GM23338 (cell line): ENCODE measurements at regions not wholly inside any gene's neighbourhood (a gene's known extent, or its start where the extent isn't known, plus 50 kb on each side); places are given as distances from the start of the nearest gene placed in this dataset.

Source experiments
- ATAC-seq: fragments of 200-7000 bp; cut with Tn5 transposase; 3 replicates; pipeline ENCODE4 v1.9.1; 2020
- DNase-seq: peaks from one replicate; pipeline ENCODE4 v3.0.0-alpha.2; 2015; ENCODE audit warnings: low spot score
- H2AFZ ChIP-seq: fragments of 200-600 bp; sonication (generic); 2 replicates; pipeline ENCODE4 v1.8.0; 2016; ENCODE audit warnings: antibody characterized with exemption, mild to moderate bottlenecking, moderate library complexity
- H3F3A ChIP-seq: fragments of 200-600 bp; sonication (generic); replicated peaks from 2 replicates; pipeline ENCODE4 v1.8.0; 2017; ENCODE audit warnings: antibody characterized with exemption, mixed run types, low read depth
- H3K27ac ChIP-seq: fragments of 200-600 bp; sonication (generic); 2 replicates; pipeline ENCODE4 v1.6.1; 2016; ENCODE audit warnings: low read depth
- H3K27me3 ChIP-seq: fragments of 200-600 bp; sonication (generic); 2 replicates; pipeline ENCODE4 v1.8.0; 2016; ENCODE audit warnings: mild to moderate bottlenecking, mixed run types, moderate library complexity; ENCODE audit not compliant: insufficient read depth
- H3K36me3 ChIP-seq: fragments of 200-600 bp; sonication (generic); 2 replicates; pipeline ENCODE4 v1.8.0; 2016; ENCODE audit warnings: mild to moderate bottlenecking; ENCODE audit not compliant: insufficient read depth
- H3K4me1 ChIP-seq: fragments of 200-600 bp; sonication (generic); 2 replicates; pipeline ENCODE4 v1.8.0; 2016; ENCODE audit warnings: mild to moderate bottlenecking, moderate library complexity; ENCODE audit not compliant: insufficient read depth
- H3K4me2 ChIP-seq: fragments of 200-600 bp; sonication (generic); 2 replicates; pipeline ENCODE4 v1.7.1; 2017; ENCODE audit warnings: mixed run types
- H3K4me3 ChIP-seq: fragments of 200-600 bp; sonication (generic); 2 replicates; pipeline ENCODE4 v1.6.1; 2016; ENCODE audit warnings: mixed run types
- H3K79me2 ChIP-seq: fragments of 200-600 bp; sonication (generic); replicated peaks from 2 replicates; pipeline ENCODE4 v1.8.0; 2017; ENCODE audit warnings: mild to moderate bottlenecking; ENCODE audit not compliant: insufficient read depth
- H3K9me2 ChIP-seq: fragments of 200-600 bp; sonication (generic); 2 replicates; pipeline ENCODE4 v1.8.0; 2017; ENCODE audit not compliant: insufficient read depth
- H4K20me1 ChIP-seq: fragments of 200-600 bp; sonication (generic); replicated peaks from 2 replicates; pipeline ENCODE4 v1.8.0; 2017; ENCODE audit warnings: mild to moderate bottlenecking; ENCODE audit not compliant: insufficient read depth
- H3K27ac Mint-ChIP-seq: 2 replicates; pipeline ENCODE4 v1.8.0; 2020; ENCODE audit warnings: inconsistent platforms, mild to moderate bottlenecking, moderate library complexity, mixed read lengths
- H3K27me3 Mint-ChIP-seq: 3 replicates; pipeline ENCODE4 v1.8.0; 2022; ENCODE audit warnings: low read depth, mild to moderate bottlenecking, moderate library complexity, mixed read lengths, inconsistent platforms; ENCODE audit not compliant: insufficient read depth, poor library complexity
- H3K36me3 Mint-ChIP-seq: 3 replicates; pipeline ENCODE4 v1.8.0; 2021; ENCODE audit warnings: low read depth, mild to moderate bottlenecking, inconsistent platforms, moderate library complexity, mixed read lengths
- H3K4me1 Mint-ChIP-seq: 3 replicates; pipeline ENCODE4 v1.8.0; 2020; ENCODE audit warnings: mild to moderate bottlenecking, inconsistent platforms, mixed read lengths
- H3K4me3 Mint-ChIP-seq: 3 replicates; pipeline ENCODE4 v1.8.0; 2021; ENCODE audit warnings: moderate library complexity, mild to moderate bottlenecking, inconsistent platforms, mixed read lengths
- H3K9me3 Mint-ChIP-seq: 3 replicates; pipeline ENCODE4 v1.8.0; 2020; ENCODE audit warnings: moderate library complexity, mild to moderate bottlenecking, inconsistent platforms, mixed read lengths
- CREB1 ChIP-seq: fragments of 250-450 bp; sonication (Bioruptor Pico); IDR thresholded peaks from 2 replicates; pipeline ENCODE4 v1.5.0; 2020; ENCODE audit warnings: low read depth, mild to moderate bottlenecking, moderate library complexity
- EZH2 ChIP-seq: fragments of 200-600 bp; sonication (generic); IDR thresholded peaks from one replicate; pipeline ENCODE4 v1.8.0; 2017; ENCODE audit warnings: antibody characterized with exemption, mild to moderate bottlenecking, low read depth; ENCODE audit not compliant: unreplicated experiment
- EZH2phosphoT487 ChIP-seq: fragments of 200-600 bp; sonication (generic); IDR thresholded peaks from one replicate; pipeline ENCODE4 v1.8.1; 2018; ENCODE audit warnings: antibody characterized with exemption; ENCODE audit not compliant: unreplicated experiment
- JUNB ChIP-seq: IDR thresholded peaks from one replicate; pipeline ENCODE4 v1.6.1; 2016; ENCODE audit warnings: antibody characterized with exemption; ENCODE audit not compliant: unreplicated experiment
- NANOG ChIP-seq: IDR thresholded peaks from 2 replicates; pipeline ENCODE4 v1.6.1; 2016; ENCODE audit warnings: antibody characterized with exemption, borderline replicate concordance
- POLR2AphosphoS5 ChIP-seq: IDR thresholded peaks from 2 replicates; pipeline ENCODE4 v1.6.1; 2016; ENCODE audit warnings: antibody characterized with exemption, low read depth
- STAT1 ChIP-seq: IDR thresholded peaks from one replicate; pipeline ENCODE4 v1.6.1; 2016; ENCODE audit warnings: antibody characterized with exemption; ENCODE audit not compliant: unreplicated experiment
- ZNF114 ChIP-seq: fragments of 250-450 bp; sonication (Bioruptor Pico); IDR thresholded peaks from 2 replicates; pipeline ENCODE4 v1.5.0; 2020; ENCODE audit warnings: mild to moderate bottlenecking, moderate library complexity
- ZNF331 ChIP-seq: fragments of 250-450 bp; sonication (Bioruptor Pico); IDR thresholded peaks from 2 replicates; pipeline ENCODE4 v1.5.0; 2020; ENCODE audit warnings: low read depth, mild to moderate bottlenecking, moderate library complexity
- ZNF462 ChIP-seq: fragments of 250-450 bp; sonication (Bioruptor Pico); IDR thresholded peaks from 2 replicates; pipeline ENCODE4 v1.5.0; 2020; ENCODE audit warnings: mild to moderate bottlenecking, moderate library complexity

DNA sequence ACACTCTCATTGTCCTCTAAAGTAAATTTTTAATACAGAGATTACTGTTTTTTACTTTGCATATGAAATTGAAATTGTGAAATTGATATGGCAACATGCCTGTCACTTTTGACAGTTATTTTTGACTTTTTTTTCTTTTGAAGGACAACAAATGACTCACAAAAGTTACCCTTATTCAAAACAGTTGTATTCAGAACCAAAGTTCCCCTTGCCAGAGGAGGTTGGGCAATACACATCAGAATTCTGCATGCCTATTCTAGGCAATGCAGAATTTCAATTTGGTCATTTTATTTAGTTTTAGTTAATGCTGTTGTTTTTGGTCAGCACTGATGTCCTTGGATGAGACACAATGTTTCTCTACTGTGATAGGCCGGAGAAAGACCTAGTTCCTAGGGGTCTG is 299.1 kb upstream of the PRR16 start:
- no peaks in the 10 kb centered on the region for H3K36me3 ChIP-seq
- no peak overlapping the region for H3K27ac ChIP-seq
- Mint-ChIP-seq H3K27ac (no peak overlapping the region), H3K27me3 (no peaks in the 10 kb centered on the region), H3K9me3 (no peaks in the 10 kb centered on the region), H3K36me3 (no peaks in the 10 kb centered on the region), H3K4me3 (no peak overlapping the region), H3K4me1 (no peaks in the 10 kb centered on the region)
- ATAC-seq: no peak
- H4K20me1 ChIP-seq: no peaks in the 10 kb centered on the region
- H3K9me2 ChIP-seq: no peaks in the 10 kb centered on the region
- TF ChIP-seq EZH2phosphoT487 (no peak), CREB1 (CRISPR knock-in tag) (no peak), STAT1 (no peak), EZH2 (no peak), POLR2AphosphoS5 (no peak), ZNF462 (no peak), NANOG (no peak), JUNB (no peak), ZNF331 (no peak), ZNF114 (CRISPR knock-in tag) (no peak)
- H3K4me2 ChIP-seq: no peak overlapping the region
- no peaks in the 10 kb centered on the region for H3K79me2 ChIP-seq
- H3K27me3 ChIP-seq: no peaks in the 10 kb centered on the region
- no peaks in the 10 kb centered on the region for H3K4me1 ChIP-seq
- H3K4me3 ChIP-seq: no peak overlapping the region
- no peak overlapping the region for H2AFZ ChIP-seq
- no peaks in the 10 kb centered on the region for H3F3A ChIP-seq
- no peak for DNase-seq
